SK-N-SH (cell line): ENCODE measurements at regions not wholly inside any gene's neighbourhood (a gene's known extent, or its start where the extent isn't known, plus 50 kb on each side); places are given as distances from the start of the nearest gene placed in this dataset.

ENCODE experiments used
- CTCF ChIA-PET: fragments of 300-600, 350-600 bp; formaldehyde crosslinking; extraction: SDS; loops from one replicate; lab custom pipeline; 2021; lab: Yijun Ruan, JAX
- POLR2A ChIA-PET: fragments of 350-600 bp; sonication (Branson Sonifier 250); formaldehyde crosslinking; extraction: SDS; loops from one replicate; lab custom pipeline; 2020; ENCODE audit warnings: antibody characterized with exemption, inconsistent platforms; lab: Yijun Ruan, JAX
- DNase-seq: peaks from one replicate; pipeline ENCODE4 v3.0.0; 2012
- H2AFZ ChIP-seq: fragments of 200-600 bp; sonication (generic); 2 replicates; pipeline ENCODE4 v1.8.1; 2016; ENCODE audit warnings: antibody characterized with exemption, mild to moderate bottlenecking, low read depth
- H3F3A ChIP-seq: fragments of 200-600 bp; sonication (generic); replicated peaks from 2 replicates; pipeline ENCODE3; 2016; ENCODE audit warnings: antibody characterized with exemption, mild to moderate bottlenecking; ENCODE audit not compliant: insufficient read depth
- H3K27ac ChIP-seq, 2 experiments: fragments of 200-500 bp in 1 of 2; fragments of 200-600 bp in 1 of 2; sonication (Bioruptor generic) in 1 of 2; sonication (generic), shearing (Covaris generic) in 1 of 2; 2 replicates each; pipeline versions ENCODE4 v1.5.1 to v1.6.1; 2014 to 2016; ENCODE audit warnings: low read depth in 2 of 2, inconsistent platforms in 1 of 2, low read length in 1 of 2, mild to moderate bottlenecking in 1 of 2, mixed read lengths in 1 of 2
- H3K27me3 ChIP-seq: fragments of 200-600 bp; sonication (generic), shearing (Covaris generic); 2 replicates; pipeline ENCODE4 v1.6.1; 2016; ENCODE audit warnings: mixed run types; ENCODE audit not compliant: insufficient read depth
- H3K36me3 ChIP-seq, 2 experiments: fragments of 200-500 bp in 1 of 2; fragments of 200-600 bp in 1 of 2; sonication (Bioruptor generic) in 1 of 2; sonication (generic) in 1 of 2; replicated peaks in 1 of 2; 2 replicates each; pipeline versions ENCODE3 to v1.5.1; 2014 to 2016; ENCODE audit warnings: low read length in 1 of 2, mild to moderate bottlenecking in 1 of 2; ENCODE audit not compliant: insufficient read depth in 2 of 2, control insufficient read depth in 1 of 2
- H3K4me1 ChIP-seq, 2 experiments: fragments of 200-500 bp in 1 of 2; fragments of 200-600 bp in 1 of 2; sonication (Bioruptor generic) in 1 of 2; sonication (generic), shearing (Covaris generic) in 1 of 2; 2 replicates each; pipeline versions ENCODE4 v1.5.1 to v1.6.1; 2014 to 2016; ENCODE audit warnings: low read depth in 1 of 2, low read length in 1 of 2, mixed run types in 1 of 2; ENCODE audit not compliant: insufficient read depth in 2 of 2, control insufficient read depth in 1 of 2
- H3K4me2 ChIP-seq: fragments of 200-600 bp; sonication (generic), shearing (Covaris generic); 2 replicates; pipeline ENCODE4 v1.6.1; 2017; ENCODE audit warnings: mixed run types
- H3K4me3 ChIP-seq, 2 experiments: fragments of 200-500 bp in 1 of 2; fragments of 200-600 bp in 1 of 2; sonication (Bioruptor generic) in 1 of 2; sonication (generic), shearing (Covaris generic) in 1 of 2; 2 replicates each; pipeline versions ENCODE4 v1.5.1 to v1.8.1; 2014 to 2016; ENCODE audit warnings: low read depth in 2 of 2, inconsistent platforms in 1 of 2, low read length in 1 of 2, mild to moderate bottlenecking in 1 of 2, mixed read lengths in 1 of 2, moderate library complexity in 1 of 2
- H3K79me2 ChIP-seq: fragments of 200-600 bp; sonication (generic); 2 replicates; pipeline ENCODE4 v1.8.1; 2017; ENCODE audit warnings: mild to moderate bottlenecking; ENCODE audit not compliant: insufficient read depth
- H3K9ac ChIP-seq: fragments of 200-600 bp; sonication (generic); 2 replicates; pipeline ENCODE4 v1.6.1; 2017; ENCODE audit warnings: mixed run types
- H3K9me2 ChIP-seq: fragments of 200-600 bp; sonication (generic); 2 replicates; pipeline ENCODE4 v1.6.1; 2017; ENCODE audit warnings: mixed run types
- H3K9me3 ChIP-seq: fragments of 200-600 bp; sonication (generic); 2 replicates; pipeline ENCODE4 v1.6.1; 2017; ENCODE audit warnings: mixed run types, mild to moderate bottlenecking, moderate library complexity
- H4K20me1 ChIP-seq: fragments of 200-600 bp; sonication (generic); 2 replicates; pipeline ENCODE4 v1.6.1; 2017; ENCODE audit warnings: mild to moderate bottlenecking, mixed run types; ENCODE audit not compliant: insufficient read depth
- CHD2 ChIP-seq: fragments of 150-350 bp; IDR thresholded peaks from 2 replicates; pipeline ENCODE4 v1.6.1; 2018; ENCODE audit warnings: low read length; ENCODE audit not compliant: partially characterized antibody
- ELF1 ChIP-seq: IDR thresholded peaks from 2 replicates; pipeline ENCODE4 v1.4.0; 2012
- FOSL2 ChIP-seq: IDR thresholded peaks from 2 replicates; pipeline ENCODE4 v1.4.0; 2012; ENCODE audit warnings: low read depth, mild to moderate bottlenecking, moderate library complexity, borderline replicate concordance
- FOXJ3 ChIP-seq: sonication (generic); formaldehyde crosslinking; IDR thresholded peaks from 2 replicates; pipeline ENCODE4 v1.5.1; 2020; ENCODE audit warnings: mild to moderate bottlenecking, missing genetic modification reagents
- GABPA ChIP-seq: IDR thresholded peaks from 2 replicates; pipeline ENCODE4 v1.4.0; 2012; ENCODE audit warnings: low read depth, mild to moderate bottlenecking
- GATA2 ChIP-seq: sonication (generic); formaldehyde crosslinking; IDR thresholded peaks from 2 replicates; pipeline ENCODE4 v1.5.0; 2020; ENCODE audit warnings: mild to moderate bottlenecking, missing genetic modification reagents
- IRF3 ChIP-seq: fragments of 150-350 bp; IDR thresholded peaks from 2 replicates; pipeline ENCODE4 v1.6.1; 2016; ENCODE audit warnings: mild to moderate bottlenecking, low read depth, low read length
- JUND ChIP-seq: IDR thresholded peaks from 2 replicates; pipeline ENCODE4 v1.4.0; 2012
- MEF2A ChIP-seq: IDR thresholded peaks from 2 replicates; pipeline ENCODE4 v1.4.0; 2012; ENCODE audit warnings: low read depth, borderline replicate concordance
- PBX3 ChIP-seq: IDR thresholded peaks from 2 replicates; pipeline ENCODE4; 2012
- POLR2AphosphoS5 ChIP-seq: IDR thresholded peaks from 2 replicates; pipeline ENCODE4 v1.6.1; 2012; ENCODE audit warnings: low read depth, low read length
- RCOR1 ChIP-seq: fragments of 150-350 bp; IDR thresholded peaks from 2 replicates; pipeline ENCODE4 v1.6.1; 2017; ENCODE audit warnings: antibody characterized with exemption, low read length
- RXRA ChIP-seq: IDR thresholded peaks from 2 replicates; pipeline ENCODE4 v1.4.0; 2012; ENCODE audit warnings: low read depth, mild to moderate bottlenecking, borderline replicate concordance
- SIN3A ChIP-seq: IDR thresholded peaks from 2 replicates; pipeline ENCODE4 v1.6.1; 2012; ENCODE audit warnings: low read depth, mild to moderate bottlenecking, low read length, moderate library complexity, borderline replicate concordance
- SMC3 ChIP-seq: IDR thresholded peaks from 2 replicates; pipeline ENCODE4 v1.6.1; 2012; ENCODE audit warnings: low read depth, low read length, improper control_type of control experiment
- TCF12 ChIP-seq: IDR thresholded peaks from 2 replicates; pipeline ENCODE4 v1.4.0; 2012
- TEAD4 ChIP-seq: IDR thresholded peaks from 2 replicates; pipeline ENCODE4 v1.4.0; 2012; ENCODE audit warnings: mild to moderate bottlenecking, borderline replicate concordance; ENCODE audit not compliant: insufficient read depth
- YY1 ChIP-seq: IDR thresholded peaks from 2 replicates; pipeline ENCODE4 v1.4.0; 2012; ENCODE audit warnings: low read depth, mild to moderate bottlenecking
- WGBS: methylation state at CpG from one replicate; pipeline ENCODE4 v1.1.6; 2017; ENCODE audit warnings: low lambda C conversion rate; 5-methylcytosine and 5-hydroxymethylcytosine counted together
- TF ChIP-seq, protein P1 (sequence below): IDR thresholded peaks from 2 replicates; pipeline ENCODE4 v1.4.0; 2012; ENCODE audit warnings: low read depth, borderline replicate concordance
- TF ChIP-seq, protein P2 (sequence below): IDR thresholded peaks from 2 replicates; pipeline ENCODE4 v1.4.0; 2012; ENCODE audit warnings: low read depth
- TF ChIP-seq, protein P3 (sequence below): fragments of 200-600 bp; sonication (generic); IDR thresholded peaks from 2 replicates; pipeline ENCODE4 v1.6.1; 2017; ENCODE audit warnings: antibody characterized with exemption, mild to moderate bottlenecking, moderate library complexity

DNA sequence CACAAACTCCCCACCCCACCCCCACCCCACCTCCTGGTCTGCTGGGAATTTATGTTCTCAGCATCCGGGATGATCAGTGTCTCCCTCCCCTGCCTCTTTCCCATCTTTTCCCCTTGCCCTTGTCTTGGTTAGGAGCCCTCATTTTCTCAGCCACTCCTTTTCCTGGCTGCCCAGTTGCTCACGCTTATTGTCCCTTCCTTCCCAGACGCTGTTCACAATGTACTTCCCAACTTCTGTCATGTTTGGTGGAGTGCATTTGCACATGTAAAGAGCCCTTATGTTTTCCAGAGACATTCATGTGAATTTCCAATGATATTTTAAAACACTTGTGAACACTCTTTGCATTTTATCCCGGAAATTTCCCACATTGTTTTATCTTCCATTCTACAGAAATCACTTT, 192.1 kb downstream of the RHOU start:
- Histone ChIP-seq H2AFZ (no peak overlapping the region), H3K36me3 (no peaks in the 10 kb centered on the region), H3K9ac (no peak overlapping the region), H3K9me3 (no peaks in the 10 kb centered on the region), H3F3A (no peaks in the 10 kb centered on the region), H3K4me1 (no peaks in the 10 kb centered on the region; a peak in 1 of 4 replicates), H3K27me3 (no peaks in the 10 kb centered on the region; the same call in 1 of the 2 replicates), H3K4me3 (no peak overlapping the region), H4K20me1 (no peaks in the 10 kb centered on the region), H3K4me2 (no peak overlapping the region), H3K79me2 (no peaks in the 10 kb centered on the region), H3K9me2 (no peaks in the 10 kb centered on the region), H3K27ac (no peak overlapping the region)
- TF ChIP-seq RXRA (no peak), CHD2 (no peak)
- 71% methylated on average over 4 of the region's 4 CpGs for WGBS
- DNase-seq = no peak
- CTCF ChIA-PET = no interaction called here
- POLR2A ChIA-PET = no interaction called here

DNA sequence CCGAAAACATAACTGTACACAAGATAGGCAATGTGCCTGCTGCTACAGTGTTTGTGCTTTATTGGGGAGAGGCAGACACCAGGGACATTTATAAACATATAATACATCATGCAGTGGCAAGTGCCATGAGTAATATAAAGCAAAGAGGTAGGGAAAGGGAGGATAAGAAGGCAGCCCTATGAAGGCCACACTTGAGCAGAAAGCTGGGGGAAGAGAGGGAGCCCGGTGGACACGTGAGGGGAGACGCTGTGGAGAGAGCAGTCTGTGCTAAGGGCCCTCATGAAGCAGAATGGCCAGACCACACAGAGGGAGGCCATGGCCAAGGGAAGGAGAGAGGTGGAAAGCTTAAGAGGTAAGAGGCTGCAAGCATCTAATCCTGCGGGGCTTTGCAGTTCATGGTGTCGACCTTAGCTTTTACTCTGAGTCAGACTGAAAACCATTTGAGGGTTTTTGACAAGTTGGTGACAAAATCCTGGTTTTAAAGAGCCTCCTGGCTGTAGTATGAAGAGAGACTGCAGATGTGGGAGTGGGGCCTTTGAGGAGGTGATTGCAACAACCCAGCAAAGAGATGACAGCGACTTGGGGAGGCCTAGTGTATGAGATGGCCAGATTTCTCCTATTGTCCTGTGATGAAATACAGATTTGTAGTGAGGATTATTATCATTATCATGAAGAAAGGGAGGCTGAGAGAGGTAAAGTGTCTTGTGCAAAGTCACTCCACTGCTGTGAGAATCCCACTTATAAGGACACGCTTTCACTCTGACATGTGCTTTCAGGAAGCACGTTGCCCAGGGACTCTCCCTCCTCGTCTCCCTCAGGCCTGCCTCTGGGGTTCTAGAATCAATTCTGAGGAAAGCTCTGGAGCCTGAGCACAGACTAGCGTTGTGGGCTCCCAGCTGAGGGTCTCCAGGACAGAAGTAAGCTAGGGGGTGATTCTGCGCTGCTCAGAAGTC, 192.9 kb downstream of the RHOU start:
- no peaks in the 10 kb centered on the region for H3K9me2 ChIP-seq
- CTCF ChIA-PET = interaction anchor here (1.5 kb wide), 1 partner anchor 263 kb away, joined by 3 read pairs; no protein-coding TSS in a partner anchor
- 65% methylated on average over 12 of the region's 12 CpGs for WGBS
- TF ChIP-seq ELF1 = no peak
- TF ChIP-seq FOXJ3 (CRISPR knock-in tag) = no peak
- TF ChIP-seq TCF12 = no peak
- no peak for TF ChIP-seq GABPA
- TF ChIP-seq, protein P1, sequence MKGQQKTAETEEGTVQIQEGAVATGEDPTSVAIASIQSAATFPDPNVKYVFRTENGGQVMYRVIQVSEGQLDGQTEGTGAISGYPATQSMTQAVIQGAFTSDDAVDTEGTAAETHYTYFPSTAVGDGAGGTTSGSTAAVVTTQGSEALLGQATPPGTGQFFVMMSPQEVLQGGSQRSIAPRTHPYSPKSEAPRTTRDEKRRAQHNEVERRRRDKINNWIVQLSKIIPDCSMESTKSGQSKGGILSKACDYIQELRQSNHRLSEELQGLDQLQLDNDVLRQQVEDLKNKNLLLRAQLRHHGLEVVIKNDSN = no peak
- no peak for TF ChIP-seq POLR2AphosphoS5
- no peak for TF ChIP-seq IRF3
- TF ChIP-seq FOSL2 = no peak
- TF ChIP-seq YY1 = no peak
- TF ChIP-seq GATA2 (CRISPR knock-in tag) = no peak
- no peak for TF ChIP-seq JUND
- TF ChIP-seq CHD2 = no peak
- TF ChIP-seq MEF2A = no peak
- TF ChIP-seq, protein P2, sequence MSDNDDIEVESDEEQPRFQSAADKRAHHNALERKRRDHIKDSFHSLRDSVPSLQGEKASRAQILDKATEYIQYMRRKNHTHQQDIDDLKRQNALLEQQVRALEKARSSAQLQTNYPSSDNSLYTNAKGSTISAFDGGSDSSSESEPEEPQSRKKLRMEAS = no peak
- no peak for TF ChIP-seq SMC3
- TF ChIP-seq PBX3 = no peak
- TF ChIP-seq, protein P3, sequence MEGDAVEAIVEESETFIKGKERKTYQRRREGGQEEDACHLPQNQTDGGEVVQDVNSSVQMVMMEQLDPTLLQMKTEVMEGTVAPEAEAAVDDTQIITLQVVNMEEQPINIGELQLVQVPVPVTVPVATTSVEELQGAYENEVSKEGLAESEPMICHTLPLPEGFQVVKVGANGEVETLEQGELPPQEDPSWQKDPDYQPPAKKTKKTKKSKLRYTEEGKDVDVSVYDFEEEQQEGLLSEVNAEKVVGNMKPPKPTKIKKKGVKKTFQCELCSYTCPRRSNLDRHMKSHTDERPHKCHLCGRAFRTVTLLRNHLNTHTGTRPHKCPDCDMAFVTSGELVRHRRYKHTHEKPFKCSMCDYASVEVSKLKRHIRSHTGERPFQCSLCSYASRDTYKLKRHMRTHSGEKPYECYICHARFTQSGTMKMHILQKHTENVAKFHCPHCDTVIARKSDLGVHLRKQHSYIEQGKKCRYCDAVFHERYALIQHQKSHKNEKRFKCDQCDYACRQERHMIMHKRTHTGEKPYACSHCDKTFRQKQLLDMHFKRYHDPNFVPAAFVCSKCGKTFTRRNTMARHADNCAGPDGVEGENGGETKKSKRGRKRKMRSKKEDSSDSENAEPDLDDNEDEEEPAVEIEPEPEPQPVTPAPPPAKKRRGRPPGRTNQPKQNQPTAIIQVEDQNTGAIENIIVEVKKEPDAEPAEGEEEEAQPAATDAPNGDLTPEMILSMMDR = no peak
- no peak for TF ChIP-seq TEAD4
- TF ChIP-seq SIN3A = no peak
- TF ChIP-seq RCOR1 = no peak
- H3K9ac ChIP-seq = no peak overlapping the region
- no peak for DNase-seq
- no peaks in the 10 kb centered on the region for H3K9me3 ChIP-seq
- no peaks in the 10 kb centered on the region; a peak in 1 of 4 replicates for H3K4me1 ChIP-seq
- no peaks in the 10 kb centered on the region for H3F3A ChIP-seq
- no peak overlapping the region for H3K4me2 ChIP-seq
- H4K20me1 ChIP-seq = no peaks in the 10 kb centered on the region
- H2AFZ ChIP-seq = no peak overlapping the region
- no peak overlapping the region for H3K4me3 ChIP-seq
- H3K27me3 ChIP-seq = no peaks in the 10 kb centered on the region; the same call in 1 of the 2 replicates
- no peaks in the 10 kb centered on the region for H3K36me3 ChIP-seq
- H3K27ac ChIP-seq = no peak overlapping the region
- H3K79me2 ChIP-seq = no peaks in the 10 kb centered on the region
- POLR2A ChIA-PET = no interaction called here
